ENCODE measurements at regions not wholly inside any gene's neighbourhood (a gene's known extent, or its start where the extent isn't known, plus 50 kb on each side); places are given as distances from the start of the nearest gene placed in this dataset.

GRCh38 chr16:6977291-6977690 is 355.4 kb upstream of the RBFOX1 start:
- Histone ChIP-seq H3K4me1 (ENCODE audit: control insufficient read depth, insufficient read depth, low read length) (no peaks in the 10 kb centered on the region), H3K27ac (ENCODE audit: extremely low read depth, low read depth, low read length) (no peak overlapping the region), H3K4me3 (ENCODE audit: low read depth, low read length) (no peak overlapping the region), H3K9me3 (ENCODE audit: control insufficient read depth, insufficient read depth, low read depth, low read length) (no peaks in the 10 kb centered on the region), H3K36me3 (ENCODE audit: control insufficient read depth in 2 of 2, insufficient read depth in 1 of 2, low read length in 2 of 2) (no peaks in the 10 kb centered on the region)
- ChIA-PET CTCF (no interaction called here), POLR2A (no interaction called here)
- TF ChIP-seq ZBTB11 (tag by site-specific recombination; conservative IDR thresholded peaks at IDR 0.05; ENCODE audit: low read depth) (no peak), ZNF221 (tag by site-specific recombination; IDR thresholded peaks at IDR 0.05; ENCODE audit: borderline replicate concordance) (no peak), OVOL3 (tag by site-specific recombination; IDR thresholded peaks at IDR 0.05) (no peak), GLI4 (tag by site-specific recombination; IDR thresholded peaks at IDR 0.05) (no peak), ZSCAN30 (tag by site-specific recombination; IDR thresholded peaks at IDR 0.05) (no peak), ZFP3 (tag by site-specific recombination; IDR thresholded peaks at IDR 0.05; ENCODE audit: low read depth) (no peak), ZBTB10 (tag by site-specific recombination; IDR thresholded peaks at IDR 0.05) (no peak), ZFP41 (tag by site-specific recombination; IDR thresholded peaks at IDR 0.05; ENCODE audit: borderline replicate concordance) (no peak), ZNF266 (tag by site-specific recombination; IDR thresholded peaks at IDR 0.05; ENCODE audit: low read depth) (no peak), ZNF157 (tag by site-specific recombination; IDR thresholded peaks at IDR 0.05) (no peak), ZNF354C (tag by site-specific recombination; IDR thresholded peaks at IDR 0.05; ENCODE audit: borderline replicate concordance, low read depth) (no peak)

GRCh38 chr16:6976716-6977115 is 355.9 kb upstream of the RBFOX1 start:
- TF ChIP-seq, protein P1, sequence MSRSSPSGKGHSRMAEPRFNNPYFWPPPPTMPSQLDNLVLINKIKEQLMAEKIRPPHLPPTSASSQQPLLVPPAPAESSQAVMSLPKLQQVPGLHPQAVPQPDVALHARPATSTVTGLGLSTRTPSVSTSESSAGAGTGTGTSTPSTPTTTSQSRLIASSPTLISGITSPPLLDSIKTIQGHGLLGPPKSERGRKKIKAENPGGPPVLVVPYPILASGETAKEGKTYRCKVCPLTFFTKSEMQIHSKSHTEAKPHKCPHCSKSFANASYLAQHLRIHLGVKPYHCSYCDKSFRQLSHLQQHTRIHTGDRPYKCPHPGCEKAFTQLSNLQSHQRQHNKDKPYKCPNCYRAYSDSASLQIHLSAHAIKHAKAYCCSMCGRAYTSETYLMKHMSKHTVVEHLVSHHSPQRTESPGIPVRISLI (tag by site-specific recombination; IDR thresholded peaks at IDR 0.05) = no peak
- TF ChIP-seq TCF7L2 (IDR thresholded peaks at IDR 0.05; ENCODE audit: borderline replicate concordance, low read depth, low read length) (no peak), SP2 (tag by site-specific recombination; IDR thresholded peaks at IDR 0.05) (no peak), ZNF555 (tag by site-specific recombination; conservative IDR thresholded peaks at IDR 0.05) (no peak), WT1 (tag by site-specific recombination; IDR thresholded peaks at IDR 0.05) (no peak), ZSCAN4 (tag by site-specific recombination; IDR thresholded peaks at IDR 0.05) (no peak), BCL11B (tag by site-specific recombination; IDR thresholded peaks at IDR 0.05; ENCODE audit: low read depth) (no peak), EGR2 (tag by site-specific recombination; IDR thresholded peaks at IDR 0.05; ENCODE audit: low read depth) (no peak), ZNF623 (tag by site-specific recombination; IDR thresholded peaks at IDR 0.05) (no peak), ZFP41 (tag by site-specific recombination; IDR thresholded peaks at IDR 0.05; ENCODE audit: borderline replicate concordance) (no peak)
- TF ChIP-seq, protein P2, sequence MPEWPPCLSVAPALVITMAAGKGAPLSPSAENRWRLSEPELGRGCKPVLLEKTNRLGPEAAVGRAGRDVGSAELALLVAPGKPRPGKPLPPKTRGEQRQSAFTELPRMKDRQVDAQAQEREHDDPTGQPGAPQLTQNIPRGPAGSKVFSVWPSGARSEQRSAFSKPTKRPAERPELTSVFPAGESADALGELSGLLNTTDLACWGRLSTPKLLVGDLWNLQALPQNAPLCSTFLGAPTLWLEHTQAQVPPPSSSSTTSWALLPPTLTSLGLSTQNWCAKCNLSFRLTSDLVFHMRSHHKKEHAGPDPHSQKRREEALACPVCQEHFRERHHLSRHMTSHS (tag by site-specific recombination; IDR thresholded peaks at IDR 0.05) = no peak

More at GRCh38 chr16:6976716-6977115, 355.9 kb upstream of the RBFOX1 start:
- no peak overlapping the region for H3K4me3 ChIP-seq (ENCODE audit: low read depth, low read length)
- CTCF ChIA-PET = no interaction called here
- H3K27ac ChIP-seq (ENCODE audit: extremely low read depth, low read depth, low read length) = no peak overlapping the region
- POLR2A ChIA-PET = no interaction called here
- H3K36me3 ChIP-seq (ENCODE audit: control insufficient read depth in 2 of 2, insufficient read depth in 1 of 2, low read length in 2 of 2) = no peaks in the 10 kb centered on the region
- no peaks in the 10 kb centered on the region for H3K9me3 ChIP-seq (ENCODE audit: control insufficient read depth, insufficient read depth, low read depth, low read length)
- H3K4me1 ChIP-seq (ENCODE audit: control insufficient read depth, insufficient read depth, low read length) = no peaks in the 10 kb centered on the region

Data from HEK293 (cell line).